ENCODE measurements at regions not wholly inside any gene's neighbourhood (a gene's known extent, or its start where the extent isn't known, plus 50 kb on each side); places are given as distances from the start of the nearest gene placed in this dataset.
"Not testable (repeated sequence)": the region's sequence is repeated elsewhere in the genome, so short reads cannot be mapped to it uniquely, and the experiment has no call there.

DNA sequence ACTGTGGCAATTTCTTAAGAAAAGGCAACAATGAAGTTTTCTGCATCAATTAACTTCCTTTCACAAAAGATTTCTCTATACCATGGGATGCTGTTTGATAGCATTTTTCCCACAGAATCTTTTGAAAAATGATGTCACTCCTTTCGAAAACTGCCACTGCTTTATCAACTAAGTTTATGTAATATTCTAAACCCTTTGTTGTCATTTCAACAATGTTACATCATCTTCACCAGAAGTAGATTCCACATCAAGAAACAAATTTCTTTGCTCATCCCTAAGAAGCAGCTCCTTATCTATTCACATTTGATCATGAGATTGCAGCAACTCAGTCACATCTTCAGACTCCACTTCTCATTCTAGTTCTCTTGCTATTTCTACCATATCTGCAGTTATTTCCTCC lies 116.1 kb upstream of the KCND3 start:
- no peak for DNase-seq

DNA sequence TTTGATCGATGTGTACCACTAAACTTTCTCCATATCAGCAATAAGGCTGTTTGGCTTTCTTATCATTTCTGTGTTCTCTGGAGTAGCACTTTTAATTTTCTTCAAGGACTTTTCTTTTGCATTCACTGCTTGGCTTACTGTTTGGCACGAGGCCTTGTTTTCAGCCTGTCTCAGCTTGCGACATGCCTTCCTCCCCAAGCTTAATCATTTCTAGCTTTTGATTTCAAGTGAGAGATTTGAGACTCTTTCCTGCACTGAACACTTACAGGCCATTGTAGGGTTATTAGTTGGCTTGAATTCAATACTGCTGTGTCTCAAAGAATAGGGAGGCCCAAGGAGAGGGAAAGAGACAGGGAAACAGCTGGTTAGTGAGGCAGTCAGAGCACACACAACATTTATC lies 120.6 kb upstream of the KCND3 start:
- no peak for DNase-seq

DNA sequence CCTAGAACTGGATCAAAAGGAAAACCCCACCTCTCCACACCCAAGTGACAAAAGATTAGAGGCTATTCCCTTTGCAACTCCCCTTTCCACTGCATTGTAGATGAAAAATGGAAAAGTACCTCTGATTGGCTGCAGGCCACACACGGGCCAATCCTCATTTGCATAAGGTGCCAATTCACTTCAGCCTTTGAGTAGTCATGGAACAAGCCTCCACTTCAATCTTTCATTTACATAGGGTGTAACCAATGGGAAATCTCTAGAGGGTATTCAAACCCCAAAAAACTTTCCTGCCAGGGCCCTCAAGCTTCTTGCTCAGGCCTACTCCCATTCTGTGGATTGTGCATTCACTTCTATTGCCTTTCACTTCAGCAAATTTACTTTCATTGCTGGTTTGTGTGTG lies 122.3 kb upstream of the KCND3 start:
- DNase-seq = no peak

DNA sequence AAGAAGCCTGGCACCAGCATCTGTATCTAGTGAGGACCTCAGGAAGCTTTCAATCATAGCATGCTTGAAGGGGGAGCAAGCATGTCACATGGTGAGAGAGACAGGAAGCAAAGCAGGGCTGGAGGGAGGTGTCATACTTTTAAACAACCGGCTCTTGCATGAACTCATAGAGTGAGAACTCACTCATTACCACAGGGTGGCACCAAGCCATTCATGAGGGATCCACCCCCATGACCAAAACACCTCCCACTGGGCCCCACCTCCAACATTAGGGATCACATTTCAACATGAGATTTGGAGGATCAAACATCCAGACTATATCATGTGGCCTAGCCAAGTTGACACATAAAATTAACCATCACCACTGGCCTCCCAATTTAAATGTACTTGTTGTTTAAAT lies 125.1 kb upstream of the KCND3 start:
- no peak for DNase-seq

DNA sequence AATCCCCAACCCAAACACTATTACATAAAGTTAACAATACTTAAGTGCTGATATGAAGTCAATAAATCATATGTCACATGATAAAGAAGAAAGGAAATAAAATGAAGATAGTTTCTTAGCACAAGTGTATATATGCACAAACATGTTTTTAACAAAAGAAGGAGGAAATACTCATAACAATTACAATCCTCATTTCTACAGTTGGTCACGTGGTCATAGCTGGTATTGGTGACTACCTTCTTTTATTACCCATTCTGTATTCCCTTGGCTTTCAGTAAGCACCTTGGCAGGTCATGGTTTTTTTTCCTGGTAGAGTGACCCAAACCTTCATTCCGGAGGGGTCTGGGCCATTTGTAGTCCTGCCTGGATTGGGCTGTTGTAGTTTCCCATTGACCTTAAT lies 137.1 kb upstream of the KCND3 start:
- no peak for DNase-seq

GRCh38 chr1:112127606-112128005 lies 138.1 kb upstream of the KCND3 start:
- DNase-seq = not testable (repeated sequence)

DNA sequence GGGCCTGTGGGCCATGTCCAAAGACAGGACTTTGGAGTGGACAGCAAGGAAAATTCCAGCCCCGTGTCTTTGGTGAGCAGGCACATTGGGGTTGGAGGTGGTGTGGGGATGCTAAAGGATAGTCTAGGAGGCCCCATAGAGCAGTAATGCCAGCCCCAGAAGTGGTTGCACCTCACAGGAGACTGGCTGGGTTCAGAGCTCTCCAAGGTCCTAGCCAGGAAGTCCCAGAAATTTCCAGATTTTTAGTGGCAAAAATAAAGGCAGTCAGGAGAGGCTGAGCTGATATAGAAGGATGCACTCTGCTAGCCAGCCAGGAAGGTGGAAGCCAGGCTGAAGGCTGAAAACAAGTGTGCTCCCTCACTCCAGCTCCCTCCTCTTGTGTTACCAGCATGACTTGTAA lies 144.0 kb upstream of the KCND3 start:
- no peak for DNase-seq

- DNase-seq = no peak
These were observed 151.3 kb upstream of the KCND3 start for GRCh38 chr1:112140743-112141142.

GRCh38 chr1:112141301-112141700 lies 151.8 kb upstream of the KCND3 start:
- no peak for DNase-seq

- no peak for DNase-seq
These were observed 152.5 kb upstream of the KCND3 start for GRCh38 chr1:112141923-112142322.

DNA sequence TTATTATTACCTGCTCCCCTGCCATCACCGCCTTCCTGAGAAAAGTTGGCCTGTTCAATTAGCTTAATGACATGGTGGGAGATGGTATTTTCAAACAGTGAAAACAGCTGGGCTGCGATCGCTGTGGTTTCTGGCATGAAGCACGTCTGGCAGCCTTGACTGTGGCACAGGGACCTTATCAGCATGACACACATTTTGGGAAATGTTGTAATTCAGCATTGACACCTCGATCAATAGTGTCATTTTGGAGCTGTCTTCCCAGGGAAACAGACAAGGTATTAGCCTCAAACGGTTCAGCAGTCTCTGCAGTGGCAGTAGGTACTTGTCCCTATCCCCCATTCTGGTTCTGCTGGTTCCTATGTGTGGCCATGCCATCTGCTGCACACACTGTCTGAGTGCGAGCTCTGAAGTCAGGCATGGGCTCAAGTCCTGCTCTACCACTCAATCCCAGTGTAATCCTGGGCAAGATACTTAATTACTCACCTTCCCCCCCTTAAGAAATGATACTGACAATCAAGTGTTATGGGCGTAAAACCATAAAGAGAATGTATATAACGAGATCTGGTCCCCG lies 154.5 kb upstream of the KCND3 start:
- DNase-seq = no peak

DNA sequence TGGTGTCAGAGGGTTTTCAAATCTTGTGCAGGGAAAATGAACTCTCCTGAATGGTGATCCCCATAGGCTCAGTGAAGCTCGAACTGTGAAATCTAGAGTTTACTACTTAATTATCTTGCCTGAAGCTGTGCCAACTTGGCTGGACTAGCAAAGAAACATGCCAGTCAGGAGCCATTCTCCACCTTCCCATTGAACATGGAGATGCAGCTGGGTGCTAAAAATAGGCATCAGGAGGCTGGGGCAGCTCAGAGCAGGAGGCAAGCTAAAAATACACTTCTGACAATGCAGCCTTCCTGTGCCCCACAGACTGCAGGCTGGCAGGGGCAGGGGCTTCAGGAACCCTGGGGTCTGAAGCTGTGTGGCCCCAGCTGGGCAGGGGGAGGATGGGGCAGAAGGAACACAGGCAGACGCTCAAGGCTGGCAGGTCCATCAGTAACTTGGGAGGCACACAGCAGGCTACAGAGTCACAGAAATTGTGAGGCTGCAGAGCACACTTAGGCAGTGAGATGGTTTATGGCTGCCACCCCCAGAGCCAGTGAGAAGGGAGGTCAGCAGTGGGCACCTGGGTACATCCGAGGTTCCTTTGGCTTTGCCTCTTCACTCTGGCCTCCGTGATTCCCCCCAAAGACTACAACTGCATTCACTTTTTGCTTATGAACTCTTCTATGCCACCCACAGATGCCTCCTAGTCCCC lies 155.4 kb upstream of the KCND3 start:
- DNase-seq = no peak

DNA sequence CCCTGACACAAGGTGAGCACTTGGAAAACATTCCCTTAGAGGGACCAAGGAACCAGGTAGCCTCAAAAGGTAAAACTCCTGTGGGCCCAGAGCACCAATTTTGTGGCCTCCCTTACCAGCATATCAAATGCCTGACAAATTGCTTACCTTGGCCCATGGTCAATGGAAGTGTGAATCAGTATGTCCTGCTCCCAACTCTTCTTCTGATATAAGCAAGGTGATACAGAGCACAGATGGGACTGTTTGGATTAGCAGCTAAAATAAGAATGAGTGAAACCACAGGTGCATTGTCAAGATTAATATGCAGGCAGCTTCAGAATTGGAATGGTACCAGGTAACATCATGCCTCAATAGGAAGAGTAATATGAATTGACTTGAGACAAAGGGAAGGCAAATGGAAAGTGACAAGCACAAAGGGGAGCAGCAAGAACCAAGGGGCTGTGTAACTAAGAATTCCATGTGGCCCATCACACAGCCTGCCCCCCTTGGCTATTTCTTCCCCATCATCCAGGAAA lies 156.8 kb upstream of the KCND3 start:
- DNase-seq = no peak

DNA sequence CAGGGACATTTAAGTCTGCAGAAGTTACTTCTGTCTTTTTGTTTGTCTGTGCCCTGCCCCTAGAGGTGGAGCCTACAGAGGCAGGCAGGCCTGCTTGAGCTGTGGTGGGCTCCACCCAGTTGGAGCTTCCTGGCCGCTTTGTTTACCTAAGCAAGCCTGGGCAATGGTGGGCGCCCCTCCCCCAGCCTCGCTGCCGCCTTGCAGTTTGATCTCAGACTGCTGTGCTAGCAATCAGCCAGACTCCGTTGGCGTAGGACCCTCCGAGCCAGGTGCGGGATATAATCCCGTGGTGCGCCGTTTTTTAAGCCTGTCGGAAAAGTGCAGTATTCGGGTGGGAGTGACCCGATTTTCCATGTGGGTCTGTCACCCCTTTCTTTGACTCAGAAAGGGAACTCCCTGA lies 170.7 kb upstream of the KCND3 start:
- not testable (repeated sequence) for DNase-seq

- no peak for DNase-seq
These were observed 175.9 kb upstream of the KCND3 start for GRCh38 chr1:112165375-112165774.

GRCh38 chr1:112169517-112169916 lies 180.0 kb upstream of the KCND3 start:
- no peak for DNase-seq

DNA sequence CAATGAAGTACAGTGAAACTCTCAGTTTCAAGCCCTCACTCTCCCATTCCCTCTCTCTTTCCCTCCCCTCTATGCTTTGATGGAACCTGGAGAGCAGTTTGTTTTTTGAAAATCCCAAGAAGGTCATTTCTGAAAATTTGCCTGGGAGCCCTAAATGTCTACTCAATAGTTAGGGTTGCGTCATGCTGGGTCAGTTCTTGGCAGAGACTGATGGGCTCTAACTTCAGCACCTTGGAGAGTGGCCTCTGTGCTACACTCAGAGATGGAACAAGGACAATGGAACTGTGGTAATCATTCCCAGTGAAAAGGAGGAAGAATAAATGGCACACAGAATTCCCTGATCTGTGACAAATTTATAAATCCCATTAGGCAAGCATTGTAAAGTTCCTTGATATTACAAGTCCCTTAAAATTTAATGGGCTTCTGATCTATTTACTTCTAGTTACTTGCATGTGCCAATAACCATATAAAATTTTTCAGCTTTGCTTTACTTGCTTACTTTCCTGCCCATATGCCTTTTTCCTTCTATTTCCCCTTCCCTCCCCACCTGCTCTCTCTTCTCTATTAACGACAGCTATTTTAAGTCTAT lies 182.9 kb upstream of the KCND3 start:
- no peak for DNase-seq

GRCh38 chr1:112177314-112177713 lies 187.8 kb upstream of the KCND3 start:
- DNase-seq = no peak

- DNase-seq = no peak
These were observed 199.1 kb upstream of the KCND3 start for GRCh38 chr1:112188611-112189010.

DNA sequence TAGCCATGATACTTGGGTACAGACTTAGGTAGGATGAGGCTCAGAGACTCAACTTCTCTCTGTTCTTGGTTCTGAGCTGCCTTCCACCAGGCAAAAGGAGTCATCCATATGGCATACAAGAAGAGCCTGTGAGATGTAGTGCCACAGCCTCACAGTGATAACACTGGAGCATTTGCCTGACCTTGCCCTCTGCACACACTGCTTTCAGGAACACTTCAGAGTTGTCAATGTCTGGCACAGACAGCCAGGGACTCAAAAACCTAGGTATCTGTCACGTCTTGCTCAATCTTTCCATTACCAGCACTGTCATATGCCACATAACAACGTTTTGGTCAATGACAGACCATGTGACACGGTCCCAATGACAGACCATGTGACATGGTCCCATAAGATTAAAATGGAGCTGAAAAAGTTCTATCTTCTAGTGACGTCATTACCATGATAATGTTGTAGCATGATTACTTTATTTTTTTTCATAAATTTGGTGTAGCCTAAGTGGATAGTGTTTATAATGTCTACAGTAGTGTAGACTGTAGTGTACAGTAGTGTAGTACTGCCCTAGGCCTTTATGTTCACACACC lies 199.9 kb upstream of the CTTNBP2NL start:
- no peak for DNase-seq

- no peak for DNase-seq
These were observed 199.3 kb upstream of the CTTNBP2NL start for GRCh38 chr1:112196731-112197130.

DNA sequence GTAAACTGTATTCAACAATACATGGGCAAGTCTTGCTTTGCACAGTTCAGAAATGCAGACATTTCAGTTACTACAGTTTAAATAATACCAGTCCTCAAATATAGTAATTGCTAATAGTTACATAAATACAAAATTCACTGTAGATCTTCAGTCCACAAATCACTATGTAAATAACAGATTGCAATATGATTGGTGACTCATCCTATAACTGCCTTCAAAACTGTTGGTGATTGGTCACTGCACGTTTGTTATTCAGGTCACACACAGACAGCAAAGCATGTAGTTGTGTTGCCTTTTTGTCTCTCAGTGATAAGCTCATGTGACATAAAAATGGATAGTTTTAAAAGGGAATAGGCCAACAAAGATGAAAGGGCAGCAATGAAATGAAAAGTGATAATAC lies 186.5 kb upstream of the CTTNBP2NL start:
- no peak for DNase-seq

DNA sequence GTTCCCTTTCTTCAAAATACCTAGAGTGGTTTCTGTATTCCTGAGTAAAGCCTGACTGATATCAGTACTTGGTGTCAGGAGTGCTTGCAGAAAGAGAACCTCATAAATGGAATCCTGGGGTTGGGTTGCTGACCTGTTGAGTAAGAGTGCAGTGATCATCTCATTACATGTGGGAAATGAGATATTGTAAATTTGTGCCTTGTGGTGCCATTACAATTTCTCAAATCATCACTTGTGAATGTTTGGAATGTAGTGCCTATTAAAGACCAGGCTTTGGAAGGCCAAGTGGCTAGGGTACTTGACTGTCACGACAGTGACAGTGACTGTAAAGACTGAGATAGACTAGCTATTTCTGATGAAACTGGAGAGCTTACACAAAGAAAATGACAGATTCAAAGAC lies 176.7 kb upstream of the CTTNBP2NL start:
- DNase-seq = no peak

DNA sequence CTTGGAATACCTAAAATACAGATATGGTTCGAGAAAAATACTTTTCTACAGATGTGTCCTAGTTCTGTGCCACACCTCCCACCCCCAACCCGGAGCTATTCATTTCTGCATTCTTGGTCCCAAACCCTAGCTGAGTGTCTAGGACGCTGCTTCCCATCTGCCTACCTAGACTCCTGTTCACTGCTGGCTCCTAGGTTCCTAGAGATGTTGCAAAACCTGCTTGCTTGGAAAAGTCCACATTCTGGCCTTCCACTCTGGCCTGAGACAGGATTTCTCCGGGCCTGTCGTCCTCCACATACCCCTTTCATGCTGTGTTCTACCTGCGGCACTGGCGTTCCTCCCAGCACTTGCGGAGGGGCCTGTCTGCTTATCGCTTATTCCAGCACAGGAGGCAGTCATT lies 165.8 kb upstream of the CTTNBP2NL start:
- DNase-seq = no peak

All from right kidney (tissue), 1 donor.